ENCODE measurements at regions not wholly inside any gene's neighbourhood (a gene's known extent, or its start where the extent isn't known, plus 50 kb on each side); places are given as distances from the start of the nearest gene placed in this dataset.

DNA sequence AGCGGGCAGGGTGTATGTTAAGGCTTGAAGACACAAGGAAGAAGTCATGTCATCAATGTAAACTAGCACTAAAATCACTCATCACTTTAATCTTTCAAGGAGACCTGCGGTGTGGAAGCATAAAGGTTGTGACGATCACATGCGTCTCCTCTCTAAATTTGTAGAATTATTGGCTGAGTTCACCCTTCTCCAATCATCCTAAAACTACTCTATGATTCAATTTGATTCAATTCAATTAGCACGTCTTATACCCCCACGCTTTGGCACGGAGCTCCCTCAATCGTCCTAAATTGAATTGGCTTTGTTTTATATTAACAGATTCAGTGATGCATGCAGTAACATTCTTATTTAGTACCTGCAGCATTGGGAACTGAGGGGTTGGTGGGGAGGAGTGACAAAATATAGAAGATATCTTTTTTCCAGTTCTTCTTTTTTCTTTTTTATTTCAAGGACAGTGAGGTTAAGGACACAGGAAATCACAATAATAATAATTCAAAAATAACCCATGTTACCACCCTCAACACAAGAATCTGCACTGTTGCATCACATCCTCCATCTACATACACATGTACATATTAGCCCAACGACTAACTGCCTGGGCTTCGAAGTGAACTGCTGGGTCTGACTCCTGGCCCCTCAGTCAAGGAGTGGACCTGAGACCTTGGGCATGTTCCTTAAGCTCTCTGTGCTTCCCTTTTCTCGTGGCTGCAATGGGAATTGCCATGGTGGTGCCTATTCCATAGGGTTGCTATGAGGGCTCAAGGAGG lies 86.5 kb downstream of the LSM5 start:
- H4K20me1 ChIP-seq (ENCODE audit: insufficient read depth, low read depth, low read length): no peaks in the 10 kb centered on the region
- H3K9me2 ChIP-seq (replicated peaks; ENCODE audit: insufficient read depth, low read length): no peaks in the 10 kb centered on the region
- H3K27ac ChIP-seq (ENCODE audit: low read length): no peak overlapping the region

DNA sequence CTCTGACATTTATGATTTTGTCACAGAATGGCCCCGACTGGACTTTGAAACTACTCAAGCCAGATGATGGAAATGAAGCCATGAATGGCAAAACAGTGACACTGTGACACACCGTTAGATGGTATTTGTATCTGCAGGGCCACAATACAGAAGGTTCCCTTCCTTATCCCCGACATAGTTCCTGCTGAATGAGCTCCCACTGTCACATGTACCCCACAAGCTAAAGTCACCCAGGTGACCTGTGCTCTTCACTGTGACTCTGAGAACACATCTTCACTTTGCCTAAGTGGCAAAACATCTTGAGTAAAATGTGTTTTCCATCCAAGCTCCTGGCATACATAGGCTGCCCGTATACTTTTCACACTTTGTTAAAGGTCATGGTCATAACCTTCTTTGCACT lies 89.5 kb downstream of the LSM5 start:
- DNase-seq: no peak
- no peaks in the 10 kb centered on the region for H3K36me3 ChIP-seq (ENCODE audit: insufficient read depth, low read length)
- no peaks in the 10 kb centered on the region for H3K4me1 ChIP-seq (ENCODE audit: low read length)
- no peak overlapping the region for H2AFZ ChIP-seq (ENCODE audit: low read length)
- no peak overlapping the region for H3K4me2 ChIP-seq (ENCODE audit: low read depth, low read length, poor library complexity, severe bottlenecking)
- H4K20me1 ChIP-seq (ENCODE audit: insufficient read depth, low read depth, low read length): no peaks in the 10 kb centered on the region
- no peaks in the 10 kb centered on the region for H3K9me3 ChIP-seq (ENCODE audit: low read length)
- H3K4me3 ChIP-seq (ENCODE audit: low read length): no peak overlapping the region
- H3K9ac ChIP-seq (ENCODE audit: low read length): no peak overlapping the region
- H3K27me3 ChIP-seq (ENCODE audit: low read length): no peaks in the 10 kb centered on the region
- no peak overlapping the region for H3K27ac ChIP-seq (ENCODE audit: low read length)
- H3K79me2 ChIP-seq (ENCODE audit: low read length): no peaks in the 10 kb centered on the region
- H3K9me2 ChIP-seq (replicated peaks; ENCODE audit: insufficient read depth, low read length): no peaks in the 10 kb centered on the region

More for the DNA sequence above, 86.5 kb downstream of the LSM5 start:
- Histone ChIP-seq H3K79me2 (ENCODE audit: low read length) (no peaks in the 10 kb centered on the region), H3K9me3 (ENCODE audit: low read length) (no peaks in the 10 kb centered on the region), H3K4me3 (ENCODE audit: low read length) (no peak overlapping the region), H3K4me2 (ENCODE audit: low read depth, low read length, poor library complexity, severe bottlenecking) (no peak overlapping the region), H3K9ac (ENCODE audit: low read length) (no peak overlapping the region), H3K36me3 (ENCODE audit: insufficient read depth, low read length) (no peaks in the 10 kb centered on the region), H3K27me3 (ENCODE audit: low read length) (no peaks in the 10 kb centered on the region), H2AFZ (ENCODE audit: low read length) (no peak overlapping the region), H3K4me1 (ENCODE audit: low read length) (no peaks in the 10 kb centered on the region)
- no peak for DNase-seq

DNA sequence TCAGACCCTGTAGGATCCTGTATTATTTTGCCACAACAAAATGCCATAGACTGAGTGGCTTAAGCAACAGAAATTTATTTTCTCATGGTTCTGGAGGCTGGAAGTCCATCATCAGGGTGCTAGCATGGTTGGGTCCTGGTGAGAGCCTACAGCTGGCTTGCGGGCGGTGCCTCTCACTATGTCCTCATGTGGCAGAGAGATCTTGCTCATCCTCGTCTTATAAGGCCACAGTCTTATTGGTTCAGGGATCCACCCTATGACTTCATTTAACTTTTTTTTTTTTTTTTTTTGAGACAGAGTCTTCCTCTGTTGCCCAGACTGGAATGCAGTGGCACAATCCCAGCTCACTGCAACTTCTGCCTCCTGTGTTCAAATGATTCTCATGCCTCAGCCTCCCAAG lies 90.9 kb downstream of the LSM5 start:
- Histone ChIP-seq H3K27ac (ENCODE audit: low read length) (no peak overlapping the region), H3K79me2 (ENCODE audit: low read length) (no peaks in the 10 kb centered on the region), H3K4me2 (ENCODE audit: low read depth, low read length, poor library complexity, severe bottlenecking) (no peak overlapping the region), H2AFZ (ENCODE audit: low read length) (no peak overlapping the region), H4K20me1 (ENCODE audit: insufficient read depth, low read depth, low read length) (no peaks in the 10 kb centered on the region), H3K9ac (ENCODE audit: low read length) (no peak overlapping the region), H3K4me1 (ENCODE audit: low read length) (no peaks in the 10 kb centered on the region), H3K27me3 (ENCODE audit: low read length) (no peaks in the 10 kb centered on the region), H3K9me2 (replicated peaks; ENCODE audit: insufficient read depth, low read length) (no peaks in the 10 kb centered on the region), H3K9me3 (ENCODE audit: low read length) (no peaks in the 10 kb centered on the region), H3K4me3 (ENCODE audit: low read length) (no peak overlapping the region), H3K36me3 (ENCODE audit: insufficient read depth, low read length) (no peaks in the 10 kb centered on the region)
- DNase-seq: no peak

DNA sequence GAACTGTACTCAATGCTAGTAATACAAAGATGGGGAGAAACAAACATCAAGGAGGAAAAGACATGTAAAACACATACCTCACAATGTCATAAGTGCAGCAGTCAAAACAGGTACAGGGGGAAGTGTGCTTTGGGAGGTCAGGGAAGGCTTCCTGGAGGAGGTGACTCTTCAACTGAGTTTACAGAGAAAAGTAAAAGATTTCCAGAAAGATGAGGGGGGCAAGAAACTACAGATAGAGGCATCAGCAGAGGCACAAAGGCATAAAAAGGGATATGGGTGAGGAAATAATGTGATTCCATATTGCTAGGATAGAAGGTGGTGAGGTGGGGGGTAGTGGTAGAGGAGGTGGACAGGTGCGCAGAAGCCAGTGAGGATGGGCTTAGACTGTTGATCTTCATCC lies 95.0 kb downstream of the LSM5 start:
- no peaks in the 10 kb centered on the region for H3K4me1 ChIP-seq (ENCODE audit: low read length)
- no peak for DNase-seq
- H3K9me2 ChIP-seq (replicated peaks; ENCODE audit: insufficient read depth, low read length): no peaks in the 10 kb centered on the region
- no peaks in the 10 kb centered on the region for H4K20me1 ChIP-seq (ENCODE audit: insufficient read depth, low read depth, low read length)
- no peak overlapping the region for H3K27ac ChIP-seq (ENCODE audit: low read length)
- H3K9ac ChIP-seq (ENCODE audit: low read length): no peak overlapping the region
- H3K4me2 ChIP-seq (ENCODE audit: low read depth, low read length, poor library complexity, severe bottlenecking): no peak overlapping the region
- no peaks in the 10 kb centered on the region for H3K36me3 ChIP-seq (ENCODE audit: insufficient read depth, low read length)
- H3K79me2 ChIP-seq (ENCODE audit: low read length): no peaks in the 10 kb centered on the region
- no peaks in the 10 kb centered on the region for H3K27me3 ChIP-seq (ENCODE audit: low read length)
- no peak overlapping the region for H2AFZ ChIP-seq (ENCODE audit: low read length)
- H3K9me3 ChIP-seq (ENCODE audit: low read length): no peaks in the 10 kb centered on the region
- no peak overlapping the region for H3K4me3 ChIP-seq (ENCODE audit: low read length)

DNA sequence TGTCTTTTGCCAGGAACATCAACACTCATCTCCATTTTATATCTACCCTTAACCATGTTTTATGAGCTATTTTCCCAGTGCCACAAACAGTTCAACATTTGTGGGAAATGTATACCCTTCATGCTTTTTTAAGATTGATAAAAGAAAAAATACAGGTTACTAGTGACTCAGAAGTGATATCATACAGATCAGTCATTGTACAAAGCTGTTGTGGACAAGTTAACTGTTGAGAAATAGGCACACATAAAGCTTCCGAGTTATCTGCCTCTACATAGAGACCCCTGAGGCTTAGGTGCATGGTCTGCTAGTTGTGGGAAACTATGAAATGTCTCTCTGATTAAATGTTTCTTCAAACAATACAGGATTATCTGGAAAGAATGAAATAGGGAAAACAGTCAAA lies 96.3 kb downstream of the LSM5 start:
- Histone ChIP-seq H3K9me2 (replicated peaks; ENCODE audit: insufficient read depth, low read length) (no peaks in the 10 kb centered on the region), H3K9me3 (ENCODE audit: low read length) (no peaks in the 10 kb centered on the region), H3K4me2 (ENCODE audit: low read depth, low read length, poor library complexity, severe bottlenecking) (no peak overlapping the region), H3K4me1 (ENCODE audit: low read length) (no peaks in the 10 kb centered on the region), H3K27ac (ENCODE audit: low read length) (no peak overlapping the region), H2AFZ (ENCODE audit: low read length) (no peak overlapping the region), H3K79me2 (ENCODE audit: low read length) (no peaks in the 10 kb centered on the region), H3K27me3 (ENCODE audit: low read length) (no peaks in the 10 kb centered on the region), H4K20me1 (ENCODE audit: insufficient read depth, low read depth, low read length) (no peaks in the 10 kb centered on the region), H3K4me3 (ENCODE audit: low read length) (no peak overlapping the region), H3K9ac (ENCODE audit: low read length) (no peak overlapping the region), H3K36me3 (ENCODE audit: insufficient read depth, low read length) (no peaks in the 10 kb centered on the region)
- DNase-seq: no peak

DNA sequence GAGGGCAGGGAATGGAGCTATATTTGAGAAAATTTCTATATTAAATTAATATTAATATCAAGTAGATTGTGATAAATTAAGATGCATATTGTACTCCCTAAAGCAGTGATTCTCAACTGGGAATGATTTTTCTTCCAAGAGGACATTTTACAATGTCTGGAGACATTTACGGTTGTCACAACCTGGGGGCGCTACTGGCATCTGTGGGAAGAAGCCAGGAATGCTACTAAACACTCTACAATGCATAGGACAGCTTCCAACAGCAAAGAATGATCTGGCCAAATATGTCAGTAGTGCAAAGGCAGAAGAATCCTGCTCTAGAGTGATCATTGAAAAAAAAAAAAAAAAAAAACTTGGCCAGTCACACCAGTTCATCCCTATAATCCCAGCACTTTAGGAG lies 100.0 kb downstream of the LSM5 start:
- no peak overlapping the region for H3K27ac ChIP-seq (ENCODE audit: low read length)
- no peaks in the 10 kb centered on the region for H3K27me3 ChIP-seq (ENCODE audit: low read length)
- no peak for DNase-seq
- no peaks in the 10 kb centered on the region for H3K4me1 ChIP-seq (ENCODE audit: low read length)
- H3K9me2 ChIP-seq (replicated peaks; ENCODE audit: insufficient read depth, low read length): no peaks in the 10 kb centered on the region
- no peaks in the 10 kb centered on the region for H3K79me2 ChIP-seq (ENCODE audit: low read length)
- H2AFZ ChIP-seq (ENCODE audit: low read length): no peak overlapping the region
- H3K36me3 ChIP-seq (ENCODE audit: insufficient read depth, low read length): no peaks in the 10 kb centered on the region
- no peak overlapping the region for H3K9ac ChIP-seq (ENCODE audit: low read length)
- no peak overlapping the region for H3K4me3 ChIP-seq (ENCODE audit: low read length)
- no peak overlapping the region for H3K4me2 ChIP-seq (ENCODE audit: low read depth, low read length, poor library complexity, severe bottlenecking)
- no peaks in the 10 kb centered on the region for H3K9me3 ChIP-seq (ENCODE audit: low read length)
- no peaks in the 10 kb centered on the region for H4K20me1 ChIP-seq (ENCODE audit: insufficient read depth, low read depth, low read length)

DNA sequence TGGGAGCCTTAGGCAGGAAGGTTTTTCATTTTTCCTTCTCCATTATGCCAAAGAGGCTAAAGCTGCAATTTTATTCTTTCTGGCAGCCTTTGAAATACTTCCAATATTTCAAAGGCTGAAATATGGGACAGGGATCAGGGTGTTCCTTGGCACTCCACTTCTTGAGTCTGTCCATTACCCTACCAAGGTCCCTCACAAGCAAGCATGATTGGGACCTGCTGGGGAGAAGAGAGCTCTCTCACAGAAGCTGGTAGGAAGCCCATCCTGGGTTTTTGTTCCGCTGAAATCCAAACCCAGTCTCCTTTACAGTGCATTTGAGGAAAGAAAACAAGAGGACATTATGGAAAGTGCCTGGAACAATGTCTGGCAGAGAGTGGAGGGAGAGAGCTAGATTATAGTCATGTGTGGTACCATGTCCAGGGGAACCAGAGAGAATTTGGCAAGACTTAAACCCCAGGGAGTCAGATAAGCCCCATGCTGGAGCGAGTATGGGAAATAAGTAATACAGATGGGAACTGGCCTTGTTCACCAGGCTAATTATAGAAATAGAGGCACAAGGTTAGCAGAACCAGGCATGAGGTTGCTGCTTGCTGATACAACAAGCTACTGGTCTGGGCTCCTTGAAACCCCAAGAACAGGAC lies 104.7 kb downstream of the LSM5 start:
- no peaks in the 10 kb centered on the region for H3K79me2 ChIP-seq (ENCODE audit: low read length)
- H3K4me1 ChIP-seq (ENCODE audit: low read length): no peaks in the 10 kb centered on the region
- no peaks in the 10 kb centered on the region for H3K9me2 ChIP-seq (replicated peaks; ENCODE audit: insufficient read depth, low read length)
- no peak overlapping the region for H3K9ac ChIP-seq (ENCODE audit: low read length)
- no peaks in the 10 kb centered on the region for H3K27me3 ChIP-seq (ENCODE audit: low read length)
- DNase-seq: no peak
- no peaks in the 10 kb centered on the region for H3K36me3 ChIP-seq (ENCODE audit: insufficient read depth, low read length)
- no peaks in the 10 kb centered on the region for H4K20me1 ChIP-seq (ENCODE audit: insufficient read depth, low read depth, low read length)
- no peak overlapping the region for H3K27ac ChIP-seq (ENCODE audit: low read length)
- no peak overlapping the region for H3K4me2 ChIP-seq (ENCODE audit: low read depth, low read length, poor library complexity, severe bottlenecking)
- no peaks in the 10 kb centered on the region for H3K9me3 ChIP-seq (ENCODE audit: low read length)
- no peak overlapping the region for H3K4me3 ChIP-seq (ENCODE audit: low read length)
- H2AFZ ChIP-seq (ENCODE audit: low read length): no peak overlapping the region

DNA sequence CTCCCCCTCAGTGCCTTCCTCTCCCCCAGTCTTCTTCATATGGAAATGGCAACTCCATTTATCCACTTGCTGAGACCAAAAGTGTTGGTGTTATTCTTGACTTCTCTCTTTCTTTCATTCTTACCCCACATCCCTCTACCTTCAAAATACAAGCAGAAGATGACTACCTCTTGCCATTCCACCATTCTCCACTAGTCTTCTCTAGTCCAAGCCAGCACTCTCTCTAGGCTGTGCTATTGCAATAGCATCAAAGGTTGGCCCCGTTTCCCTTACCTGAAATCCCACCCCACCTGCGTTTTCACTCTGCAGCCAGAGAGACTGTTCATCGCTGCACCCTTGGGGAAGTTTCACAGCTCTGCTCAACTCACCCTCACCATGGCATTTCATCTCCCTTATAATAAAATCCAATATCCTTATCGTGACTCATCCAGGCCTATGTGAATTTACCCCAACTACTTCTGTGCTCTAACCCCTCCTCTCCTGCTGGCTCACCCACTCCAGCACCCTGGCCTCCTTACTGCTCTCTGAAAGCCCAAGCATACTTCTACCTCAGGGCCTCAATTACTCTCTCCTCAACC lies 109.1 kb downstream of the LSM5 start:
- no peaks in the 10 kb centered on the region for H3K79me2 ChIP-seq (ENCODE audit: low read length)
- no peak overlapping the region for H3K4me3 ChIP-seq (ENCODE audit: low read length)
- H3K4me1 ChIP-seq (ENCODE audit: low read length): no peaks in the 10 kb centered on the region
- H2AFZ ChIP-seq (ENCODE audit: low read length): no peak overlapping the region
- peak; percentile 42 for DNase-seq
- no peaks in the 10 kb centered on the region for H3K9me2 ChIP-seq (replicated peaks; ENCODE audit: insufficient read depth, low read length)
- no peaks in the 10 kb centered on the region for H3K27me3 ChIP-seq (ENCODE audit: low read length)
- no peak overlapping the region for H3K9ac ChIP-seq (ENCODE audit: low read length)
- H3K27ac ChIP-seq (ENCODE audit: low read length): no peak overlapping the region
- H3K36me3 ChIP-seq (ENCODE audit: insufficient read depth, low read length): no peaks in the 10 kb centered on the region
- H4K20me1 ChIP-seq (ENCODE audit: insufficient read depth, low read depth, low read length): no peaks in the 10 kb centered on the region
- no peaks in the 10 kb centered on the region for H3K9me3 ChIP-seq (ENCODE audit: low read length)
- no peak overlapping the region for H3K4me2 ChIP-seq (ENCODE audit: low read depth, low read length, poor library complexity, severe bottlenecking)

Measured in Karpas-422 (cell line).